Parathyroid adenoma (tissue), 2 donors: ENCODE measurements at regions not wholly inside any gene's neighbourhood (a gene's known extent, or its start where the extent isn't known, plus 50 kb on each side); places are given as distances from the start of the nearest gene placed in this dataset.

Experiments
- H2AFZ ChIP-seq: fragments of 300-600 bp; sonication (generic); one replicate; pipeline ENCODE4 v1.7.0; 2017; ENCODE audit warnings: antibody characterized with exemption, mild to moderate bottlenecking
- H3K27ac ChIP-seq: fragments of 300-600 bp; sonication (generic); one replicate; pipeline ENCODE4 v1.7.0; 2017
- H3K27me3 ChIP-seq: fragments of 300-600 bp; sonication (generic); one replicate; pipeline ENCODE4 v1.7.0; 2017; ENCODE audit warnings: low read length; ENCODE audit not compliant: control insufficient read depth, insufficient read depth
- H3K36me3 ChIP-seq: fragments of 300-600 bp; sonication (generic); one replicate; pipeline ENCODE4 v1.7.0; 2017; ENCODE audit warnings: low read length; ENCODE audit not compliant: control insufficient read depth, insufficient read depth
- H3K4me1 ChIP-seq: fragments of 300-600 bp; sonication (generic); one replicate; pipeline ENCODE4 v1.7.0; 2017; ENCODE audit warnings: control low read depth
- H3K4me2 ChIP-seq: fragments of 300-600 bp; sonication (generic); one replicate; pipeline ENCODE4 v1.7.0; 2017; ENCODE audit warnings: low read length
- H3K4me3 ChIP-seq: fragments of 300-600 bp; sonication (generic); one replicate; pipeline ENCODE4 v1.7.0; 2017; ENCODE audit warnings: low read depth, low read length
- H3K79me2 ChIP-seq: fragments of 300-600 bp; sonication (generic); one replicate; pipeline ENCODE4 v1.7.0; 2017; ENCODE audit warnings: control low read depth
- H3K9ac ChIP-seq: fragments of 300-600 bp; sonication (generic); one replicate; pipeline ENCODE4 v1.7.0; 2017; ENCODE audit warnings: mild to moderate bottlenecking
- H3K9me3 ChIP-seq: fragments of 300-600 bp; sonication (generic); one replicate; pipeline ENCODE4 v1.7.0; 2017; ENCODE audit warnings: low read length; ENCODE audit not compliant: control insufficient read depth
- CTCF ChIP-seq: fragments of 300-600 bp; sonication (generic); IDR thresholded peaks from one replicate; pipeline ENCODE4 v1.7.0; 2017; ENCODE audit warnings: antibody characterized with exemption, mild to moderate bottlenecking
- donor health status: primary hyperparathyroidism.

DNA sequence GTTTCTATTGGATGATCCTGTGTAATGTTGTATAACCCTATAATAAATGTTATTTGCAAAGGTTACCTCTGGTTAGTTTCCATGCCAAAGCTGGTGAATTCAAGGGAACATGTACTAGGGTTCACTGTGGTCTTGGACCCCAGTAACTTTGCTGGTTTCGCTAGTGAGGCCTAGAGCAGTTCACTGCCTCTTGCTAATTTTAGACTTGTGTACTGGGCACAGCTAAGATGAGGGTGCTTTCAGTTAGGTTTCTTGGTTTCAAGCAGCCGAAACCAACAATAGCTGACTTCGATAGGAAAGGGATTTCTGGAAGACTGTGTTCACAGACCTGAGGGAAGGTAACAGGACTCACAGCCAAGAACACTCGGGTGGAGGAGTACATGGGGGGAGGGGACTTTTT is 215.5 kb upstream of the BCOR start:
- H3K9ac ChIP-seq: no peak overlapping the region
- no peak for TF ChIP-seq CTCF
- no peaks in the 10 kb centered on the region for H3K79me2 ChIP-seq
- no peaks in the 10 kb centered on the region for H3K27me3 ChIP-seq
- no peak overlapping the region for H3K4me3 ChIP-seq
- no peaks in the 10 kb centered on the region for H3K36me3 ChIP-seq
- H3K27ac ChIP-seq: no peak overlapping the region
- no peaks in the 10 kb centered on the region for H3K9me3 ChIP-seq
- no peak overlapping the region for H3K4me2 ChIP-seq
- no peaks in the 10 kb centered on the region for H3K4me1 ChIP-seq
- no peak overlapping the region for H2AFZ ChIP-seq

GRCh38 chrX:40310447-40310846 is 212.7 kb upstream of the BCOR start:
- Histone ChIP-seq H3K36me3 (no peaks in the 10 kb centered on the region), H3K9me3 (no peaks in the 10 kb centered on the region), H3K27me3 (no peaks in the 10 kb centered on the region), H3K9ac (no peak overlapping the region), H3K27ac (no peak overlapping the region), H3K4me3 (no peak overlapping the region), H2AFZ (no peak overlapping the region), H3K4me1 (no peaks in the 10 kb centered on the region), H3K4me2 (no peak overlapping the region), H3K79me2 (no peaks in the 10 kb centered on the region)
- no peak for TF ChIP-seq CTCF

DNA sequence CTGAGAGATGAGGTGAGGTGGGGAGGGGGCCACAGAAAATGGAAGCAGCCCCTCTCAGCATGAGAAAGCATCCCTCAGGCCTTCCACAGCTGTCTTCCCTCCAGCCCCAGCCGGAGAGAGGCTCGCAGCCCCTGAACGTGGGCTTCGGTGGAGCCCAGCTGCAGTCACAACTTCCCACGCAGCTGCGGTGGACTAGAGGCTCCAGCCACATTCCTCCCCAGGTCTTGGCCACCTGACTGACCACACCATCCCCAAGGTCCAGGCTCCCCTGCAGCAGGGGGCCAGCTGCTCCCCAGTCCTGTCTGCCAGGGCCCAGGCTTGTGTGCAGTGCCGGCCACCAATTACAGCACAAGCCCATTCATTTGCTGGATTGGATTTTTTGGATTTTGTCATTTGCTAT is 212.3 kb upstream of the BCOR start:
- Histone ChIP-seq H3K27me3 (no peaks in the 10 kb centered on the region), H3K27ac (no peak overlapping the region), H3K9ac (no peak overlapping the region), H3K9me3 (no peaks in the 10 kb centered on the region), H3K4me3 (no peak overlapping the region), H3K4me1 (no peaks in the 10 kb centered on the region), H3K79me2 (no peaks in the 10 kb centered on the region), H2AFZ (no peak overlapping the region), H3K36me3 (no peaks in the 10 kb centered on the region), H3K4me2 (no peak overlapping the region)
- no peak for TF ChIP-seq CTCF

- Histone ChIP-seq H2AFZ (no peak overlapping the region), H3K4me1 (no peaks in the 10 kb centered on the region), H3K9ac (no peak overlapping the region), H3K27ac (no peak overlapping the region), H3K4me2 (no peak overlapping the region), H3K79me2 (no peaks in the 10 kb centered on the region), H3K9me3 (no peaks in the 10 kb centered on the region), H3K27me3 (no peaks in the 10 kb centered on the region), H3K4me3 (no peak overlapping the region), H3K36me3 (no peaks in the 10 kb centered on the region)
- no peak for TF ChIP-seq CTCF
Observed at GRCh38 chrX:40307871-40308270, 210.1 kb upstream of the BCOR start.

- Histone ChIP-seq H3K27ac (no peak overlapping the region), H3K79me2 (no peaks in the 10 kb centered on the region), H3K4me2 (no peak overlapping the region), H3K9me3 (no peaks in the 10 kb centered on the region), H2AFZ (no peak overlapping the region), H3K9ac (no peak overlapping the region), H3K36me3 (no peaks in the 10 kb centered on the region), H3K4me3 (no peak overlapping the region), H3K4me1 (no peaks in the 10 kb centered on the region), H3K27me3 (no peaks in the 10 kb centered on the region)
- no peak for TF ChIP-seq CTCF
Observed at GRCh38 chrX:40304115-40304514, 206.4 kb upstream of the BCOR start.
